SK-N-MC (cell line): ENCODE measurements at regions not wholly inside any gene's neighbourhood (a gene's known extent, or its start where the extent isn't known, plus 50 kb on each side); places are given as distances from the start of the nearest gene placed in this dataset.
"Not testable (repeated sequence)": the region's sequence is repeated elsewhere in the genome, so short reads cannot be mapped to it uniquely, and the experiment has no call there.

Experiments
- EZH2 ChIP-seq: fragments of 200-600 bp; sonication (generic); IDR thresholded peaks from one replicate; pipeline ENCODE4 v1.6.1; 2017; ENCODE audit warnings: antibody characterized with exemption
- FOXP2 ChIP-seq: optimal IDR thresholded peaks from 2 replicates; pipeline ENCODE3; 2011; ENCODE audit warnings: mild to moderate bottlenecking, moderate library complexity; ENCODE audit not compliant: insufficient read depth; ENCODE audit errors: extremely low read length, control extremely low read depth
- POLR2AphosphoS5 ChIP-seq: IDR thresholded peaks from 2 replicates; pipeline ENCODE4 v1.6.1; 2012; ENCODE audit warnings: mild to moderate bottlenecking, low read depth, low read length, borderline replicate concordance

DNA sequence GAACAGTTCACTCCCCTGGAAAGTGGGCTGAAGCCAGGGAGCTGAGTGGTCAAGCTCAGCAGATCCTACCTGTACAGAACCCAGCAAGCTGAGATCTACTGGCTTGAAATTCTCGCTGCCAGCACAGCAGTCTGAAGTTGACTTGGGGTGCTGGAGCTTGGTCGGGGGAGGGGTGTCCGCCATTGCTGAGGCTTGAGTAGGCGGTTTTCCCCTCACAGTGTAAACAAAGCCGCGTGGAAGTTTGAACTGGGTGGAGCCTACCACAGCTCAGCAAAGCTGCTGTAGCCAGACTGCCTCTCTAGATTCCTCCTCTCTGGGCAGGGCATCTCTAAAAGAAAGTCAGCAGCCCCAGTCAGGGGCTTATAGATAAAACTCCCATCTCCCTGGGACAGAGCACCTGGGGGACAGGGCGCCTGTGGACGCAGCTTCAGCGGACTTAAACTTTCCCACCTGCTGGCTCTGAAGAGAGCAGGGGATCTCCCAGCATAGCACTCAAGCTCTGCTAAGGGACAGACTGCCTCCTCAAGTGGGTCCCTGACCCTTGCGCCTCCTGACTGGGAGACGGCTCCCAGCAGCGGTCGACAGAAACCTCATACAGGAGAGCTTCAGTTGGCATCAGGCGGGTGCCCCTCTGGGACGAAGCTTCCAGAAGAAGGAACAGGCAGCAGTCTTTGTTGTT is 135.3 kb upstream of the HS3ST4 start:
- not testable (repeated sequence) for TF ChIP-seq POLR2AphosphoS5, EZH2, FOXP2
